HL-60 (cell line): ENCODE measurements at regions not wholly inside any gene's neighbourhood (a gene's known extent, or its start where the extent isn't known, plus 50 kb on each side); places are given as distances from the start of the nearest gene placed in this dataset.

Experiments used
- DNase-seq, 2 experiments: peaks; one replicate each; pipeline ENCODE4 v3.0.0-alpha.2; 2010 to 2020; ENCODE audit warnings: low read depth in 1 of 2, low spot score in 1 of 2
- H3K27ac ChIP-seq: fragments of 250-450 bp; sonication (Bioruptor Pico); replicated peaks from 2 replicates; pipeline ENCODE4 v1.5.1; 2020; ENCODE audit warnings: mild to moderate bottlenecking, moderate library complexity
- H3K27me3 ChIP-seq: fragments of 250-450 bp; sonication (Bioruptor Pico); 2 replicates; pipeline ENCODE4 v1.5.1; 2021; ENCODE audit warnings: mild to moderate bottlenecking, moderate library complexity; ENCODE audit not compliant: insufficient read depth, poor library complexity, severe bottlenecking
- H3K4me3 ChIP-seq: replicated peaks from 2 replicates; pipeline ENCODE4 v1.5.1; 2011; ENCODE audit warnings: mild to moderate bottlenecking, control low read depth, low read length; ENCODE audit not compliant: insufficient read depth
- GABPA ChIP-seq: IDR thresholded peaks from 2 replicates; pipeline ENCODE4 v1.6.1; 2012; ENCODE audit warnings: low read depth
- POLR2AphosphoS5 ChIP-seq: IDR thresholded peaks from 2 replicates; pipeline ENCODE4 v1.6.1; 2012; ENCODE audit warnings: low read depth
- SPI1 ChIP-seq: IDR thresholded peaks from 2 replicates; pipeline ENCODE4 v1.6.1; 2012; ENCODE audit warnings: low read depth, mild to moderate bottlenecking, borderline replicate concordance
- TF ChIP-seq, protein P1 (sequence below): IDR thresholded peaks from 2 replicates; pipeline ENCODE4 v1.6.1; 2012; ENCODE audit warnings: low read depth; ENCODE audit not compliant: insufficient replicate concordance
- TF ChIP-seq, protein P2 (sequence below): IDR thresholded peaks from one replicate; pipeline ENCODE4 v1.5.1; 2011; ENCODE audit warnings: low read length, control low read depth, inconsistent platforms; ENCODE audit not compliant: insufficient read depth

DNA sequence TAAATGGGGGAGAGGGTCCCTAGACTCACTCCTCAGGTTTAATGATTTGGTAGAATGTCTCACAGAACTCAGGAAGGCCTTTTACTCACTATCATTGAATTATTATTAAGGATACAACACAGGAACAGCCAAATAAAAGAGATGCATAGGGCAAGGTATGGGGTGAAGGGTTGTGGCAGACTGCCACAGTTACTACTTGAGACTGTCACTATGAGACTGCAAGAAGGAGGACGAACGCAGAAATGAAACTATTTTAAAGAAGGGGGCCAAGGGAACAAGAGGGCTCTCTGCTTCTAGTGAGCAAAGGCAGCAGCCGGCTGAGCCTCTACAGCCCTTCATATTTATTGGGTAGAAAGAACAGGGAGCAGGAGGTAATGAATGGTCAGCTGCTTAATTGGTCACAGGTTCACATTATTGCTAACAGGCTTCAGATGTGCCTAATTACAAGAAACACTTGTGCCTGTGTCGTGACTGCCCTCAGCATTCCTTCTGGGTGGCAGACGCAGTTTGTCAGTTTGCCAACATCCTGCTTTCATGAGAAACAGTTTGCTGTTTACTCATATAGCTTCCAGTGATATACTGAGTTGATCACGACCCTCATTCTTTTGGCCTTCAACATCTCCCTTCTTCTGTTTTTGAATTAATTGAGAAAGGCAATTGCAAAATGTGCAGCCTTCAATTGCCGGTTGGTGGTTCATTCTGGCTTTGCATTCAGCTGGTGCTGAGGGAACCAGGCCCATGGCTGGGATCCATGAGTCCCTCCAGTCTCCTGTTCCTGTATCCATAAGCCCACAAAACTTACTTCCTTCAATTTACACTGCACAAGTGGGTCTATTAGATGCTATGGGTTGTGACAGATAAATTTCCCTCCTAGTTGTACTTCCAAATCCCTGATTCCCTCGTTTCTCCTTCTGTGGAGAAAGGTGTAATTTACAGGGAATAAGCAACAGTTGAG is 82.8 kb upstream of the PLEKHG7 start:
- H3K27ac ChIP-seq, result no peak overlapping the region
- H3K4me3 ChIP-seq, result no peak overlapping the region
- TF ChIP-seq SPI1 (no peak), POLR2AphosphoS5 (no peak), GABPA (no peak)
- TF ChIP-seq, protein P1, sequence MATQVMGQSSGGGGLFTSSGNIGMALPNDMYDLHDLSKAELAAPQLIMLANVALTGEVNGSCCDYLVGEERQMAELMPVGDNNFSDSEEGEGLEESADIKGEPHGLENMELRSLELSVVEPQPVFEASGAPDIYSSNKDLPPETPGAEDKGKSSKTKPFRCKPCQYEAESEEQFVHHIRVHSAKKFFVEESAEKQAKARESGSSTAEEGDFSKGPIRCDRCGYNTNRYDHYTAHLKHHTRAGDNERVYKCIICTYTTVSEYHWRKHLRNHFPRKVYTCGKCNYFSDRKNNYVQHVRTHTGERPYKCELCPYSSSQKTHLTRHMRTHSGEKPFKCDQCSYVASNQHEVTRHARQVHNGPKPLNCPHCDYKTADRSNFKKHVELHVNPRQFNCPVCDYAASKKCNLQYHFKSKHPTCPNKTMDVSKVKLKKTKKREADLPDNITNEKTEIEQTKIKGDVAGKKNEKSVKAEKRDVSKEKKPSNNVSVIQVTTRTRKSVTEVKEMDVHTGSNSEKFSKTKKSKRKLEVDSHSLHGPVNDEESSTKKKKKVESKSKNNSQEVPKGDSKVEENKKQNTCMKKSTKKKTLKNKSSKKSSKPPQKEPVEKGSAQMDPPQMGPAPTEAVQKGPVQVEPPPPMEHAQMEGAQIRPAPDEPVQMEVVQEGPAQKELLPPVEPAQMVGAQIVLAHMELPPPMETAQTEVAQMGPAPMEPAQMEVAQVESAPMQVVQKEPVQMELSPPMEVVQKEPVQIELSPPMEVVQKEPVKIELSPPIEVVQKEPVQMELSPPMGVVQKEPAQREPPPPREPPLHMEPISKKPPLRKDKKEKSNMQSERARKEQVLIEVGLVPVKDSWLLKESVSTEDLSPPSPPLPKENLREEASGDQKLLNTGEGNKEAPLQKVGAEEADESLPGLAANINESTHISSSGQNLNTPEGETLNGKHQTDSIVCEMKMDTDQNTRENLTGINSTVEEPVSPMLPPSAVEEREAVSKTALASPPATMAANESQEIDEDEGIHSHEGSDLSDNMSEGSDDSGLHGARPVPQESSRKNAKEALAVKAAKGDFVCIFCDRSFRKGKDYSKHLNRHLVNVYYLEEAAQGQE, result no peak
- TF ChIP-seq, protein P2, sequence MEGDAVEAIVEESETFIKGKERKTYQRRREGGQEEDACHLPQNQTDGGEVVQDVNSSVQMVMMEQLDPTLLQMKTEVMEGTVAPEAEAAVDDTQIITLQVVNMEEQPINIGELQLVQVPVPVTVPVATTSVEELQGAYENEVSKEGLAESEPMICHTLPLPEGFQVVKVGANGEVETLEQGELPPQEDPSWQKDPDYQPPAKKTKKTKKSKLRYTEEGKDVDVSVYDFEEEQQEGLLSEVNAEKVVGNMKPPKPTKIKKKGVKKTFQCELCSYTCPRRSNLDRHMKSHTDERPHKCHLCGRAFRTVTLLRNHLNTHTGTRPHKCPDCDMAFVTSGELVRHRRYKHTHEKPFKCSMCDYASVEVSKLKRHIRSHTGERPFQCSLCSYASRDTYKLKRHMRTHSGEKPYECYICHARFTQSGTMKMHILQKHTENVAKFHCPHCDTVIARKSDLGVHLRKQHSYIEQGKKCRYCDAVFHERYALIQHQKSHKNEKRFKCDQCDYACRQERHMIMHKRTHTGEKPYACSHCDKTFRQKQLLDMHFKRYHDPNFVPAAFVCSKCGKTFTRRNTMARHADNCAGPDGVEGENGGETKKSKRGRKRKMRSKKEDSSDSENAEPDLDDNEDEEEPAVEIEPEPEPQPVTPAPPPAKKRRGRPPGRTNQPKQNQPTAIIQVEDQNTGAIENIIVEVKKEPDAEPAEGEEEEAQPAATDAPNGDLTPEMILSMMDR, result no peak
- DNase-seq, result no peak
- no peaks in the 10 kb centered on the region for H3K27me3 ChIP-seq

DNA sequence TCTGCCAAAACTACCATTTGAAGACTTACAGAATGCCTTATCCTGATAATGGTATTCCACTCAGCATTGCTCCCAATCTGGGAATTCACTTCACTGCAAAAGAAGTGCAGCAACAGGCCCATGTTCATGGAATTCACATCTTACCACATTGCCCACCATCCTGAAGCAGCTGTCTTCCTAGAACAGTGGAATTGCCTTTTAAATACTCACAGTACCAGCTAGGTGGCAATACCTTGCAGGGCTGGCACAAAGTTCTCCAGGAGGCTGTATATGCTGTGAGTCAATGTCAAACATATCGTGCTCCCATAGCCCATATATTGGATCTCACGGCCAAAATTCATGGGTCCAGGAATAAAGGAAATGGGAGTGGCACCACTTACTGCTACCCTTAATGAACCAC is 83.8 kb upstream of the PLEKHG7 start:
- DNase-seq, result no peak
- no peak overlapping the region for H3K4me3 ChIP-seq
- no peak overlapping the region for H3K27ac ChIP-seq
- no peaks in the 10 kb centered on the region for H3K27me3 ChIP-seq
- TF ChIP-seq POLR2AphosphoS5 (no peak), GABPA (no peak), SPI1 (no peak)
- TF ChIP-seq, protein P2, result no peak
- TF ChIP-seq, protein P1, result no peak

DNA sequence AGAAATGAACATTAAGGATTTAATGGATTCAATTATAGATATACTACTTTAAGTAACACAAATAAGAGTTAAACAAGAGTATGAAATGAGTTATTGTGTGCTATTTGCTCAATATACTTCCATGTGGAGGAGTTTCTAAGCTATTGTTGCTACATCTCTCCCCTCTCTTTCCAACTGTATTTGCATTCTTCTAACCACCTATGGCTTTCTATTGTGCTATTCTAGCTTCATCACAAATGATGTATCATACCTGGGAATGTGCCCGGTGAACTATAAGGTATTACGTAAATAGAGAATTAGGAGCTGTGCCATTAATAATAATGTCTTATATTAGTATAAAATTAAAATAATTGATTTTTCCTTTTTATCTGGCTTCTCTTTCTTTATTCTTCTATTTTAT is 87.1 kb upstream of the PLEKHG7 start:
- no peak for TF ChIP-seq POLR2AphosphoS5
- TF ChIP-seq GABPA, result no peak
- TF ChIP-seq, protein P1, result no peak
- TF ChIP-seq, protein P2, result no peak
- no peak for TF ChIP-seq SPI1
- Histone ChIP-seq H3K27me3 (no peaks in the 10 kb centered on the region), H3K4me3 (no peak overlapping the region), H3K27ac (no peak overlapping the region)
- no peak for DNase-seq
